Chondrocyte (in vitro differentiated cells): ENCODE measurements at regions not wholly inside any gene's neighbourhood (a gene's known extent, or its start where the extent isn't known, plus 50 kb on each side); places are given as distances from the start of the nearest gene placed in this dataset.
"Not testable (repeated sequence)": the region's sequence is repeated elsewhere in the genome, so short reads cannot be mapped to it uniquely, and the experiment has no call there.

Source experiments
- DNase-seq: peaks from one replicate; pipeline ENCODE4 v3.0.0; 2021; ENCODE audit warnings: mixed read lengths, low spot score
- H3K27ac Mint-ChIP-seq: one replicate; pipeline ENCODE4 v1.8.0; 2021; ENCODE audit warnings: mild to moderate bottlenecking, moderate library complexity, mixed read lengths; ENCODE audit not compliant: unreplicated experiment
- H3K27me3 Mint-ChIP-seq: 2 replicates; pipeline ENCODE4 v1.8.0; 2021; ENCODE audit warnings: low read depth, mixed read lengths
- H3K36me3 Mint-ChIP-seq: 2 replicates; pipeline ENCODE4 v1.8.0; 2021; ENCODE audit warnings: low read depth, mixed read lengths
- H3K4me1 Mint-ChIP-seq: 2 replicates; pipeline ENCODE4 v1.8.0; 2021; ENCODE audit warnings: low read depth, mild to moderate bottlenecking, mixed read lengths
- H3K4me3 Mint-ChIP-seq: one replicate; pipeline ENCODE4 v1.8.0; 2021; ENCODE audit warnings: mild to moderate bottlenecking, moderate library complexity, mixed read lengths; ENCODE audit not compliant: unreplicated experiment
- H3K9me3 Mint-ChIP-seq: 2 replicates; pipeline ENCODE4 v1.8.0; 2021; ENCODE audit warnings: low read depth, mixed read lengths
- TF ChIP-seq, protein P1 (sequence below): fragments of 200-600 bp; sonication (generic); IDR thresholded peaks from 2 replicates; pipeline ENCODE4 v1.5.0; 2021; ENCODE audit warnings: antibody characterized with exemption, mild to moderate bottlenecking, moderate library complexity

DNA sequence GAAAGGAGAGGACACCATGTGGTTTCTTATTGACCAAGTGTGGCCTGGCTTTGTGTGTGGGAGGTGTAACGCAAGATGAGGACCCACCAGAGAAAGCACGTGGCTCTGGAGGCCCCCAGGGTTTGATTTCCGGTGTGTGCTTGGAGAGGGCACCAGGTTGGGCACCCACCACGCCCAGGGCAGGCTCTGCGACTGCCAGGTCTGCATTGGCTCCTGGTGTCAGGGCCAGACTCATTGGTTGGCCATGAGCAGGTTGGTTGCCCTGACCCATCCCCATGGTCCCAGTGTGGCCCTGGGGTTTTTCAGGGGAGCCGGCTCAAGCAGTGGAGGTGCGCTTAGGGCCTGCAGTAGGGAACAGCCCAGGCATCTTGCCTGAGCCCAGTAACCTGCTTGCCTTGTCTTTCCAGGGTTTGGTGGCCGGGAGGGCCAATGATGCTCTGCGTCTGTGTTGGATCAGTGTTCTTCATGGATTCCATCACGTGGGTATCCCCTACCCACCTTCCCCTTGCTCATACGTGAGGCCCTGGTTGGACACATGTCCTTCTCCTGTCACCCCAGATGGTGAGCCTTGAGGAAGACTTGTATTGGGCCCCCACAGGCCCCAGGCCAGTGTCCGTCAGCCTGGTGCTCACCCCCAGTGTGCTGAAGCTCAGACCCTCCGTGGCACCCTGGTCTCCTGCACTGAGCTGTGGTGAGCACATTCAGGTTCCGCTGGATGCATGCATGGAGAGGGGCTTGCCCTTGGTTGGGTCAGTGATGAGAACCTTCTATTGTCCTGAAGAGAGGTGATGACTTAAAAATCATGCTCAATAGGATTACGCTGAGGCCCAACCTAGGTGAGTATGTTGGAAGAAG, 193.9 kb downstream of the UBE3A start:
- peak; percentile 66 for DNase-seq
- peaks cover 26% of the 10 kb centered on the region for H3K9me3 Mint-ChIP-seq
- H3K27me3 Mint-ChIP-seq, result no peaks in the 10 kb centered on the region
- no peaks in the 10 kb centered on the region for H3K36me3 Mint-ChIP-seq
- TF ChIP-seq, protein P1, sequence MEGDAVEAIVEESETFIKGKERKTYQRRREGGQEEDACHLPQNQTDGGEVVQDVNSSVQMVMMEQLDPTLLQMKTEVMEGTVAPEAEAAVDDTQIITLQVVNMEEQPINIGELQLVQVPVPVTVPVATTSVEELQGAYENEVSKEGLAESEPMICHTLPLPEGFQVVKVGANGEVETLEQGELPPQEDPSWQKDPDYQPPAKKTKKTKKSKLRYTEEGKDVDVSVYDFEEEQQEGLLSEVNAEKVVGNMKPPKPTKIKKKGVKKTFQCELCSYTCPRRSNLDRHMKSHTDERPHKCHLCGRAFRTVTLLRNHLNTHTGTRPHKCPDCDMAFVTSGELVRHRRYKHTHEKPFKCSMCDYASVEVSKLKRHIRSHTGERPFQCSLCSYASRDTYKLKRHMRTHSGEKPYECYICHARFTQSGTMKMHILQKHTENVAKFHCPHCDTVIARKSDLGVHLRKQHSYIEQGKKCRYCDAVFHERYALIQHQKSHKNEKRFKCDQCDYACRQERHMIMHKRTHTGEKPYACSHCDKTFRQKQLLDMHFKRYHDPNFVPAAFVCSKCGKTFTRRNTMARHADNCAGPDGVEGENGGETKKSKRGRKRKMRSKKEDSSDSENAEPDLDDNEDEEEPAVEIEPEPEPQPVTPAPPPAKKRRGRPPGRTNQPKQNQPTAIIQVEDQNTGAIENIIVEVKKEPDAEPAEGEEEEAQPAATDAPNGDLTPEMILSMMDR, result no peak
- no peak overlapping the region for H3K4me3 Mint-ChIP-seq
- H3K4me1 Mint-ChIP-seq, result no peaks in the 10 kb centered on the region
- no peak overlapping the region for H3K27ac Mint-ChIP-seq

DNA sequence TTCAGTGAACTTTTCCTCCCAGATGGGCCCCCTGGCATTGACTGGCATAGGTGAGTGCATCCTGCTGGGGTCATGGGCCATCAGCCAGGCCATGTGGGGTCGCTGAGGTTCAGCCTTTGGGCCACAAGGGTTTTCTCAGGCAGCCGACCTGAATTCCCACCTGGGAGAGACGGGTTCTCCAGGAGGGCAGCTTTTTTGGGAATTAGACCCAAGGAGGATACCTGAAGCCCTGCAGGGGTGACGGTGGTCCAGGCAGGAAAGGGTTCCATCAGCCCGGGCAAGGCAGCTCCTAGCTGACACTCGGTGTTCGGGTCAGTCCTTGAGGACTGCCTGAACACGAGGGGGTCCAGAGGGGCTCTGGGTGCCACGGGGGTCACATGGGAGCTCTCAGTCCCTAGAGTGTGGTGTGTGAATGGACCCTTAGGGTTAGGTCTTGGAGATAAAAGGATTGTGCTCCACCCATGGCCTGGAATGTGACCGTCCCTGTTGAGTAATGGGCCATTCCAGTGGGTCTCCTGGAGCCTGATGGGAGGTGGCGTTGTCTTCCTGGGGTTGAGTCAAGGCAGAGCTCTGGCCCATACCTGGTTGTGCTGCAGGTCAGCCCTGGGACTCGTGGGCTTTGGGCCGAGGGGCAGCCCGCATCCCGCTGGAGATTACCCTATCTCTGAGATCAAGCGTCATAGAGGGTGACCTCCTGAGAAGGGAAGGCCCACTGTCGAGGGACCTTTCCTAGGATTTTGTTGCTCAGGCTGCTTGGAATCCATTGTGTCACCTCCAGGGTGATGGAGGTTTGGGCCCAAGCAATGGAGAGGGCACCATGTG, 192.8 kb downstream of the UBE3A start:
- peak; percentile 60 for DNase-seq
- Mint-ChIP-seq H3K4me3 (no peak overlapping the region), H3K27ac (no peak overlapping the region), H3K36me3 (no peaks in the 10 kb centered on the region), H3K27me3 (no peaks in the 10 kb centered on the region), H3K9me3 (peaks cover 19% of the 10 kb centered on the region), H3K4me1 (no peaks in the 10 kb centered on the region)
- TF ChIP-seq, protein P1, result no peak

DNA sequence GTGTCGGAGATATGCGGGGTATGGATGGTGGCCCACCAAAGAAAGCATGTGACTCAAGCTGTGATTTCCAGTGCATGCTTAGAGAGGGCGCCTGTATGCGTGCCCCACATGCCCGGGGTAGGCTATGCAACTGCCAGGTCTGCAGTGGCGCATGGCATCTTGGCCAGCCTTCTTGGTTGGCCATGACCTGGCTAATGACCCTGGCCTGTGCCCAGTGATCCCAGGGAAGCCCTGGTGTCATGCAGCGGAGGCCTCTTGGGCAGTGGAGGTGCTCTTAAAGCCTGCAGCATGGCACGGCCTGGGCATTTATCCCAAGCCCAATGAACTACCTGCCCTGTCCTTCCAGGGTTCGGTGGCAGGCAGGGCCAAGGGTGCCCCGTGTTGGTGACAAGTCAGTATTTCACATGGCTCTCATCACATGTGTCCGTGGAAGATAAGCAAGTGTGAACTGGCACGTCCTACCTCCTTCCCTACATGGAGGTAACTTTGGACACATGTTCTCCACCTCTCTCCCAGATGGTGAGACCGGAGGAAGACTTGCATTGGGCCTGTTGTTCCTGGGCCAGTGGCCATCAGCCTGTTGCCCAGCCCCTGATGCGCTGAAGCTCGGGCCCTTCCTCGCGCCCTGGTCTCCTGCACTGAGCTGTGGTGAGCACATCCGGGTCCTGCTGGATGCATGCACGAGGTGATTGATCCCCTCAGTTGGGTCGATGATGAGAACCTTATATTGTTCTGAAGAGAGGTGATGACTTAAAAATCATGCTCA, 192.0 kb downstream of the UBE3A start:
- peak; percentile 76 for DNase-seq
- TF ChIP-seq, protein P1, result no peak
- Mint-ChIP-seq H3K9me3 (peaks cover 16% of the 10 kb centered on the region), H3K27ac (no peak overlapping the region), H3K4me1 (no peaks in the 10 kb centered on the region), H3K36me3 (no peaks in the 10 kb centered on the region), H3K27me3 (no peaks in the 10 kb centered on the region), H3K4me3 (no peak overlapping the region)

DNA sequence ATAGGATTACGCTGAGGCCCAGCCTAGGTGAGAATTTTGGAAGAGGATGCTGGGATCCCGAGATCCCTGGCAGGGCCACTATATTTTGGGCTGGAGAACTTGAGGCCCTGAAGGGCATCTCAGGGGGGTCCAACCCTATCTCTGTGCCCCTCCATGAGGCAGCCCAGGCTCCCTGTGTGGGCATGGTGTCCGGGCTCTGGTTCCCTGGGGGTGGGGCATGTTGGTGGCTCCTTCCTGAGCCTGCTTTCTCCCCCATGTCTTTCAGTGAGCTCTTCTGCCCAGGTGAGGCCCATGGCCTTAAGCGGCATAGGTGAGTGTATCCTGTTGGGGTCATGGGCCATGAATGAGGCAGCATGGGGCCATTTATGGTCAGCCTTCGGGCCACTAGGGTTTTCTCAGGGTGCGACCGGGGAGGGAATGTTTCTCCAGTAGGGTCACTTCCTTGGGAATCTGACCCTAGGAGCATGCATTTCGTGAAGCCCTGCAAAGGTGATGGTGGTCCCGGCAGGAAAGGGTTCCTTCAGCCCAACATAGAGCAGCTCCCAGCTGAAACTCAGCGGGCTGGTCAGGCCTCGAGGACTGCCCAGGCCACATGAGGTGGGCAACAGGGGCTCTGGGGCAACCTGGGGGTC, 191.3 kb downstream of the UBE3A start:
- Mint-ChIP-seq H3K27me3 (no peaks in the 10 kb centered on the region), H3K36me3 (no peaks in the 10 kb centered on the region), H3K27ac (no peak overlapping the region), H3K9me3 (peaks cover 20% of the 10 kb centered on the region), H3K4me1 (no peaks in the 10 kb centered on the region), H3K4me3 (no peak overlapping the region)
- no peak for DNase-seq
- TF ChIP-seq, protein P1, result no peak

DNA sequence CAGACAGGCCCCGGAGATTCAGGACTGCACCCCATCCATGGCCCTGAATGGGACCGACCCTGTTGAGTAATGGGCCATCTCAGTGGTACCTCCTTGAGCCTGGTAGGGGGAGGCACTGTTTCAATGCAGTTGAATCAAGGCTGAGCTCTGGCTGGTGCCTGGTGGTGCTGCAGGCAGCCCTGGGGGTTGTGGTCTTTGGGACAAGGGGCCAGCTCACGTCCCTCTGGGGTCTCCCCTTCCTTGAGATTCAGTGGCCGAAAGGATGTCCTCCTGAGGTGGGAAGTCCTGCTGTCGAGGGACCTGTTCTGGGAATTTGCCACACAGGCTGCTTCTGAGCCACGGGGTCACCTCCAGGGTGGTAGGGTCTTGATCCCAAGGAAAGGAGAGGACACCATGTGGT, 190.7 kb downstream of the UBE3A start:
- not testable (repeated sequence) for H3K36me3 Mint-ChIP-seq, H3K27ac Mint-ChIP-seq, H3K4me3 Mint-ChIP-seq, H3K4me1 Mint-ChIP-seq, H3K27me3 Mint-ChIP-seq
- peaks cover 21% of the 10 kb centered on the region for H3K9me3 Mint-ChIP-seq
- DNase-seq, result peak; percentile 71
